ENCODE measurements at regions not wholly inside any gene's neighbourhood (a gene's known extent, or its start where the extent isn't known, plus 50 kb on each side); places are given as distances from the start of the nearest gene placed in this dataset.

- no peak for DNase-seq
These were observed 61.5 kb upstream of the PTBP2 start for GRCh38 chr1:96660051-96660450.

- DNase-seq: peak in 1 of 3 experiments; percentile 67
These were observed 61.1 kb upstream of the PTBP2 start for GRCh38 chr1:96660503-96660902.
